HG03442 (cell line): ENCODE measurements at regions not wholly inside any gene's neighbourhood (a gene's known extent, or its start where the extent isn't known, plus 50 kb on each side); places are given as distances from the start of the nearest gene placed in this dataset.

Experiments used
- ATAC-seq: cut with Tn5 transposase; IDR thresholded peaks from one replicate; pipeline ENCODE4 v1.9.1; 2021; ENCODE audit warnings: mild to moderate bottlenecking, moderate library complexity; ENCODE audit not compliant: unreplicated experiment

DNA sequence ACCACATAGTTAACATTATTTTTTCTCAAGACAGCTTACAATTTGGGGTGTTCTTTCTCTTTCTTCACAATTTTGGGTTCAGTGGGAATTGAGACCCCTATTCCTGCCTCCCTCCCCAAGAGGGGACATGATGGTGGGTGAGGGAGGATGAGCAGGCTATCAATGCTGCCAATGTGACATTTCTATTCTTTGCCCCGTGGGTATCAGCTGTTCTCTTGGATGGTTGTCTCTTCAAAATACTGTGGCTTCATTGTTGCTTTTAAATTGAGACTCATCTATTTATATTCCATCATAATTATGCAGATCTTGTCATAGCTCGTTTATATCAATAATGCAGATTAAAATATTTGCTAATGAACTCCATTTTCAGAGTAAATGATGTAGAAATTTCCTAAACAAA lies 56.5 kb upstream of the ANO4 start:
- ATAC-seq = no peak

DNA sequence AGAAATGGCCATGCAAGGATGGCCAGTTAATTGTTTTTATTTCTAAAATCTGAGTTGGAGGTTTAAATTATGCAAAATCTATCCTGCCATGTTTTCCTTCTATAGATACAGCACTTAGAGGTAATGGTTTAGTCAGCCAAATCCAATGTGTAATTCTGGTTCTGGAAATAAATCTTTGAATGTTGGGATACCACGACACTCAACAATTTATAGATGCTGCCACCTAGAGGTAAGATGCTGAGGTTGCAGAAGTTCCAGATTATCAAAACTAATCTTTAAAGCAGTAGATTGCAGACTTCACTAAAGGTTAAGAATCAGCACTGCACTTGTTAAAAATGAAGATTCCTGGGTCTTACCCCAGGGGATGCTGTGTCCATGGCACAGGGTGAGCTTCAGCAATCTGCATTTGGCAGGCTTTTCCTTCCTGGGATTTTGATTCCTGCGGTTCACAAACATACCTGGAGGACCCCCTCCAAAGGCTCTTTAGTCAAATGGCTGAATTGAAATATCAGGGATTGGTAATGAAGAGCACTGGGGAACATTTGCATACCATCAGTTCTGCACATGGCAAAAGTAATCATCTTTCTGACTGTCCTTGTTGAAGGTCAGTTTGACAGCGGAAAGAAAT lies 53.4 kb upstream of the ANO4 start:
- ATAC-seq = no peak

- ATAC-seq = no peak
Observed at GRCh38 chr12:100743060-100743459, 51.5 kb upstream of the ANO4 start.
